ENCODE measurements at regions not wholly inside any gene's neighbourhood (a gene's known extent, or its start where the extent isn't known, plus 50 kb on each side); places are given as distances from the start of the nearest gene placed in this dataset.

DNA sequence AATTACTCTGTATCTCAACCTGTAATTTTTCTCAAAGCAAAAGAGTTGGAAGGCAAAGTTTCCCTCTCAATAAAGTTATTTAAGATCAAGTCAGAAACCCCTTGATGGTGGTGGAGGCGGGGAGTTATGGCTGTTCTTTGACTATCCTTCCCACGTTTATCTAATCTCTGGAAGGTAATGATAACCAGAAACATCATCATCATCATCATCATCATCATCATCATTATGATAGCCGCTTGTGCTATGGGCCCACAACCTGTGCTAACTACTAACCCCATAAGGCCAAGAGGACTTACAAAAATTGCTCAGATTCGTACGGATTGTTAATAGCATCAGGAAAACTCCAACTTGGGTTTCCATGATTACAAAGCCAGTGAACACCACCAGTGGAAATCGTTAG is 502.3 kb downstream of the SH2D4B start:
- TF ChIP-seq CTCF (IDR thresholded peaks at IDR 0.05) (no peak), POLR2A (IDR thresholded peaks at IDR 0.05) (no peak)
- Histone ChIP-seq H3K27me3 (no peaks in the 10 kb centered on the region), H3K4me3 (no peak overlapping the region), H3K4me1 (no peaks in the 10 kb centered on the region), H3K36me3 (no peaks in the 10 kb centered on the region), H3K9me3 (peaks cover 0 to 15% (median 8%) of the 10 kb centered on the region in 4 donors), H3K27ac (no peak overlapping the region)
- intact Hi-C loops (cut with DNase I; ENCODE audit: low total_unique reads), result no loop called here
- WGBS, 5 donors, result 76 to 87% (median 84%) methylated on average over 6 of the region's 6 CpGs
- DNase-seq, result no peak

- no peaks in the 10 kb centered on the region for H3K27me3 ChIP-seq
- no peaks in the 10 kb centered on the region for H3K4me1 ChIP-seq
- TF ChIP-seq CTCF (IDR thresholded peaks at IDR 0.05), result no peak
- TF ChIP-seq EP300 (IDR thresholded peaks at IDR 0.05), result no peak
- no peak for TF ChIP-seq POLR2AphosphoS5 (IDR thresholded peaks at IDR 0.05)
- TF ChIP-seq POLR2A (IDR thresholded peaks at IDR 0.05), result no peak
- H3K4me3 ChIP-seq, result no peak overlapping the region
- 48 to 64% (median 56%) methylated on average over 2 of the region's 2 CpGs for WGBS, 5 donors
- intact Hi-C loops (cut with DNase I; ENCODE audit: low total_unique reads), result no loop called here
- no peak for DNase-seq
- H3K9me3 ChIP-seq, result peaks cover 0 to 12% (median 4%) of the 10 kb centered on the region in 4 donors
- H3K36me3 ChIP-seq, result no peaks in the 10 kb centered on the region
- no peak overlapping the region for H3K27ac ChIP-seq
These were observed 503.2 kb downstream of the SH2D4B start for GRCh38 chr10:81040940-81041339.

- H3K36me3 ChIP-seq, result no peaks in the 10 kb centered on the region
- intact Hi-C loops (cut with DNase I; ENCODE audit: low total_unique reads), result no loop called here
- no peak overlapping the region for H3K4me3 ChIP-seq
- H3K27ac ChIP-seq, result no peak overlapping the region
- TF ChIP-seq POLR2AphosphoS5 (IDR thresholded peaks at IDR 0.05) (no peak), POLR2A (IDR thresholded peaks at IDR 0.05) (no peak), EP300 (IDR thresholded peaks at IDR 0.05) (no peak), CTCF (IDR thresholded peaks at IDR 0.05) (no peak)
- 76 to 86% (median 76%) methylated on average over 2 of the region's 2 CpGs for WGBS, 5 donors
- no peaks in the 10 kb centered on the region for H3K4me1 ChIP-seq
- H3K27me3 ChIP-seq, result no peaks in the 10 kb centered on the region
- no peak for DNase-seq
- no peaks in the 10 kb centered on the region for H3K9me3 ChIP-seq
These were observed 504.9 kb downstream of the SH2D4B start for GRCh38 chr10:81042647-81043046.

GRCh38 chr10:81065474-81065873 is 527.8 kb downstream of the SH2D4B start:
- intact Hi-C loops (cut with DNase I; ENCODE audit: low total_unique reads), result no loop called here
- WGBS, 5 donors, result 73 to 95% (median 83%) methylated on average over 1 of the region's 1 CpG
- no peak for DNase-seq

More at GRCh38 chr10:81065474-81065873, 527.8 kb downstream of the SH2D4B start:
- TF ChIP-seq POLR2AphosphoS5 (IDR thresholded peaks at IDR 0.05) (no peak), EP300 (IDR thresholded peaks at IDR 0.05) (no peak), POLR2A (IDR thresholded peaks at IDR 0.05) (no peak), CTCF (IDR thresholded peaks at IDR 0.05) (no peak)
- no peaks in the 10 kb centered on the region for H3K4me1 ChIP-seq
- H3K27me3 ChIP-seq, result no peaks in the 10 kb centered on the region
- no peaks in the 10 kb centered on the region for H3K9me3 ChIP-seq
- no peaks in the 10 kb centered on the region for H3K36me3 ChIP-seq
- H3K4me3 ChIP-seq, result no peak overlapping the region
- no peak overlapping the region for H3K27ac ChIP-seq

Measured in stomach (tissue), 8 donors.